NCI-H748 (cell line): ENCODE measurements at regions not wholly inside any gene's neighbourhood (a gene's known extent, or its start where the extent isn't known, plus 50 kb on each side); places are given as distances from the start of the nearest gene placed in this dataset.
A peak's percentile ranks its signal among the peaks of the same experiment; 100 is the strongest.

Experiments used
- DNase-seq: peaks from one replicate; lab custom pipeline; 2025; ENCODE audit not compliant: unreplicated experiment; lab: John Stamatoyannopoulos, UW

GRCh38 chr6:40910260-40910893, 128.6 kb downstream of the UNC5CL start:
- no peak for DNase-seq

GRCh38 chr6:40909811-40910210, 129.2 kb downstream of the UNC5CL start:
- DNase-seq = no peak

DNA sequence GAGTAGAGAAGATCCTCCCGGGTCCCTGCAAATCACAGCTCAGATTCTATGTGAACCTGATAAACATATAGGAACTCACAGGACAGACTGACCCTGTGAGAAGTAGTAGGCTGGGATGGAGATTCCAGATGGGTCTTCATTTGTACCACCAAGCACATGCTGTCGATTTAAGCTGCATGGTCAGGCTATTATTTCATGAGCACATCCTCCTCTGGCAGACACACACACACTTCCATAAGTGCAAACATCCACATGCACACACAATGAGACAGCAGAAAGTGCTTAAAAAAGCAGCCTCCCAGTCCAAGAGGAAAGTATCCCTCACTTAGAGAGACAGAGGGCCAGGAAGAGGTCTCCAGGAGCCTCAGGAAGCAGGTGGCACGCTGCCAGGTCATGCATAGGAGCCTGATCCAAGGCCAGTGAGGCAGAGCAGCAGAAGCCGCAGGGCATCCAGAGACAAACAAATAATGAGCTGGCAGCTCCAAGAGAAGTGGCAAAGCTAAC, 131.8 kb downstream of the UNC5CL start:
- DNase-seq = peak; percentile 93

- DNase-seq = no peak
Observed at GRCh38 chr6:40906759-40907158, 132.3 kb downstream of the UNC5CL start.

GRCh38 chr6:40904583-40905194, 134.3 kb downstream of the UNC5CL start:
- DNase-seq = no peak

GRCh38 chr6:40903456-40903855, 135.6 kb downstream of the UNC5CL start:
- no peak for DNase-seq

- no peak for DNase-seq
Observed at GRCh38 chr6:40901322-40902055, 137.5 kb downstream of the UNC5CL start.

DNA sequence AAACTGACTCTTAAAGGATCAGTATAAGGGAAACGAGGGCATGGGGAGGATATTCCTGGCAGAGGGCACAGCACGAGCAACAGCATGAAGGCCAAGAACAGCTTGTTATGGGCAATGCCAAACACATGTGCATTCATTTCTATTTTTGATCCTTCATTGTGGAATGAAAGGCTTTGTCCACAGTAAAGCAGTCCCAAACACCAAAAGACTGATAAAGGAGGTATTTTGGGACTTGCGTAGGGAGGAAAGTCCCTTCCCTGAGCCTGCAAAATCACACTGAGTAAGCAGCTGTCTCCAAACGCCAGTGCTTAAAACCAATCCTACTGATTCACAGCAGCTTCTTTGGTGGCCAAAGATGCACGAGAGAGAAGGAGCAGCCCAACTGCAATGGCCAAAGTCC, 138.2 kb downstream of the UNC5CL start:
- DNase-seq = no peak

- DNase-seq = peak; percentile 68
Observed at GRCh38 chr6:40899684-40900155, 139.3 kb downstream of the UNC5CL start.

DNA sequence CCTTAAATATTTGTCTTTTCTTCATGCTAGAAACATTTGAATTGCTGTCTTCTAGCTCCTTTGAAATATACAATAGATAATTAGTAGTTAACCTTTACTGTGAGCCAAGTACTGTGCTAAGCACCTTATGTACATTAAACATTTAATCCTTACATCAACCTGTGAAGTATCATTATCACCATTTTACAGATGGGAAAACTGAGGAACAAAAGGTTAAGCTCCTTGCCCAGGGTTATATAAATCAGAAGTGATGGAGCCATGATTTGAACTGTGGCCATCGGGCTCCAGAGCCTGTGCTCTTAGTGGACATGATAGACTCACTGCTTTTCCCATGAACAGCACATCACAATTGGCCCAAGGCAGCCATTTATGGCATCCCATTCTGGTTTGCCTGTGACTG, 140.9 kb downstream of the UNC5CL start:
- no peak for DNase-seq

- no peak for DNase-seq
Observed at GRCh38 chr6:40897390-40898003, 141.5 kb downstream of the UNC5CL start.

GRCh38 chr6:40896696-40897095, 142.3 kb downstream of the UNC5CL start:
- DNase-seq = no peak

- peak; percentile 20 for DNase-seq
Observed at GRCh38 chr6:40894962-40895799, 143.8 kb downstream of the UNC5CL start.

DNA sequence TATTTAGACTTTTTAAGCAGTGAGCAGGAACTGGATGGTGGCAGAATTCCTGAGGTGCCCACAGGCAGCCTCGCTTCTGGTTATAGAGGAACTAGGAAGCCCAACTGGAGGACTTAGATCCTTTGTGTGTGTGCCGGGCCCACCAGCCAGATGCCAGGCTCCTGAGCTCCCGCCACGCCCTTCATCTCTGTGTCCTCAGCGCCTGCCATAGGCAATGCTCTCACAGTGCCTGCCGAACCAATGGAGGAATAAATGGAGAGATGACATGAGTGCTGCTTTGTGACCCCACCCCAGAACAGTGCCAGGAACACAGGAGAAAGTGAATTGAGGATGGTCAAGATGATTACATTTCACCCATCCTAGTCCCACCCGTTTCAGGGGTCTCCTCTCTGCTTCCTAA, 146.0 kb downstream of the UNC5CL start:
- no peak for DNase-seq

DNA sequence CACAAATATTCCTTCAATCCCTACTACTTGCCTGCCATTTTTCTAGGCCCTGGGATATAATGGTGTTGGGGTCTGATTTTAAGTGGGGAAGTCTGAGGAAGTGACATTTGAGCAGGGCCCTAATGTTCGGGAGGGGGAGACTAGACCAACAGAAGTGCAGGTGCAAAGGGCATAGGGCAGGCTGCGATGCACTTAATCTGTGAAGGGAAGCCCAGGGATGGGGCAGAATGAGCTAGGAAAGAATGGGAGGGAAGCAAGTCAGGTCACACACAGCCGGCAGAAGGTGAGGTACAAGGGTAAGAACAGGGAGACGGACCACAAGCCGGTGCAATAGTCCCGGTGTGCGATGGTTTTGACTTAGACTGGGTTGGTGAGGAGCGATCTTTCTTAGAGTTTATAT, 146.8 kb downstream of the UNC5CL start:
- DNase-seq = no peak

GRCh38 chr6:40891686-40892085, 147.3 kb downstream of the UNC5CL start:
- DNase-seq = no peak

DNA sequence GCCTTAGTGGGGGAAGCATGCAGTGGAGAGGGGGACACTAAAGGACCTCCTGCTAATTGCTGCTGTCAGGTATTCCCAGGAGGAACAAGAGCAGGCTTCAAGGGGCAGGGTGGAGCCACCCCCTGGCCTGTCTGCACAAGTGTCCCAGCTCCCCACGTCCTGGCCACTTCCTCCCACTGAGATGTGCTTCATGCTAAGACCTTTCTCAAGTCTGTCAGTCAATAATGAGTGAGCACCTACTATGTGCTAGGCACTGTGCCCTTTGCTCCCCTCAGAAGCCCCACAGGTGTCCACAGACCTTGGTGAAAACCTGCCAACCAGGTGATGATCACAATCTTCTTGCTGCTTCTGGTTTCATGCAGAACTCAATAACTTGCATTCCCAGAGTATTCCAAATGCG, 147.9 kb downstream of the UNC5CL start:
- DNase-seq = no peak

DNA sequence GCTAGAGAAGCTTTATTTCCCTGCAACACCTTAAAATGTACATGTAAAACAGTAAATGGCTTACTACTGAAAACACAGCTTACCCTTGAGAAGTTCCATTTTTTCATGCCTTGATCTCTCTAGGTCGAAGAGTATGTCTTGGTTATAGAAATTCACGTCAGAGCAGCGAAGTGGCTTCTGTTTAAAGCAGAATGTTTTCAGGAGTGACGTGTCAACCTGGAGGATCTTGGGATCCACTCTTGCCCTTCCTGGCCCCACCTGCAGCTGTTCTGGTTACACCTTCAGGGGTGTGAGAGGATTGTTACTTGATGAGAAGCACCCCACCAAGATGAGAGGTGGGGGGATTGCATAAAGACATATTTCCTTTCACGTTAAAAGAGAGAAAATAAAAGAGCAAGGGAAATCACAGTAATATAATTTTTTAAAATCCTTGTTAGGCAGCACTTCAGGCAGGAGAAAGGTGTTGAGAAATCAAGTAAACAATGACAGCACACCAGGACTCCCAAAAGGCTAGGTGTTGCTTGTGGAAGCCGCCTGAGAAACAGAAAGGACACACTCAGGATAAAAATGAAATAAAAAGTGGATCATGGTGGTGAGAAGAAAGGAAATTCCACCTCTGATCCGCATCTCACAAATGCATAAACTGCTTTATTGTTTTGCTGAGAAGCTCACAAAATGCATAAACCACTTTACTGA, 149.7 kb downstream of the UNC5CL start:
- no peak for DNase-seq

DNA sequence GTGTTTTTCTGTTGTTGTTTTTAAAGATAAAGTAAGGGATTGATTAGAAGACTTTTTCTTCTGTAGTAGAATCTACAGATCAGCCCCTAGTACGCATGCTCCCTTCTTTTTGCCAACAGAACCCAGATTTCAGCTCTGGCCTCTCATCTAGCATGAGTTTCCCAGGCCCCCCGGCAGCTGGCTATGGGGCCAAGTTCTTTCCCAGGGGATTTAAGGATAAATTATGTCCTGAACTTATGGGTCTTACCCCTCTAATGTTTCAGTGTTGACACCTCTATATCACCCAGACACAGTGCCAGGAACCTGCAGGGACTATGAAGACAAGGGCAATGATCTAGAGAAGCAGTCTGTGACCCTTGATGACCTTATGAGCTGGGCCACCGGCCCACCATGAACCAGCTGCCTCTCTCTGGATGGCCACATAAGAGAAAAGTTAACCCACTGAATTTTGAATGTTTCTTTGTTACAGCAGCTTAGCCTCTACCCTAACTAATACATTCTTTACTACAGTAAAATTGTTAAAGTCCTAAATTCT, 150.5 kb downstream of the UNC5CL start:
- no peak for DNase-seq

- no peak for DNase-seq
Observed at GRCh38 chr6:40887792-40888340, 151.2 kb downstream of the UNC5CL start.
